HG02981 (cell line): ENCODE measurements at regions not wholly inside any gene's neighbourhood (a gene's known extent, or its start where the extent isn't known, plus 50 kb on each side); places are given as distances from the start of the nearest gene placed in this dataset.

Experiments used
- ATAC-seq: cut with Tn5 transposase; IDR thresholded peaks from one replicate; pipeline ENCODE4 v1.9.1; 2021; ENCODE audit warnings: mild to moderate bottlenecking, moderate library complexity; ENCODE audit not compliant: unreplicated experiment

DNA sequence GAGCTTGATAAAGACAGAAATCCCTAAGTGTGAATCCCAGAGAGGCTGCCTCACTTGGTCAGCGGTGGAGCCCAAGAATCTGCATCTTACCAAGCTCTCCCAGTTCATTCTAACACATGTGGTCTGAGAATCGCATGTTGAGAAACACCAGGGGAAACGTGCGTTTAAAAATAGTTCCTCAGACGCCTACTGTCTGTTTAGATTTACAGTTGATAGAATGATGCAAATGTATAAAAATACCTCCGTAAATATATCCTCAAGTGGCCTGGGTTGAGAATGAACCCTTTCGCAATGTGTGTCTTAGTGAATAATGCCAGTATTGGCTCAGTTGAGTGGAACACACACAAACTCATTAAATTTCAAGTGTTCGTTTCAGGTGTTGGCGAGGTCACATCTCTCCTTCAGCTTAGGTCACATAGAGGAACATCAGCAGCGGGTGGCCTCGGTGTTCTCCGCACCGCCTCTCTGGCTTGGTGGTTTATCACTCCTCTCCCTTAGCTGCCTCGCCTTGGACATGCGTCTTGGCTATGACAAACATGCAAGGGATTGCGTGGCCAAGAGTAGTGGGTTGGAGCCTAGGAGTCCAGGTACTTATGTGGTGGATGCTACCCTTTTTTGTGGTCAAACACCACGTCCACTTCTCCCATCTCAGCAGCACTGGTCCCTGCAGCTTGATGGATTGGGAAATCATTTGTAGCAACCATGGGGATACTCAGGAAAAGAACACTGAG, 117.6 kb upstream of the SPATA13 start:
- ATAC-seq = no peak

DNA sequence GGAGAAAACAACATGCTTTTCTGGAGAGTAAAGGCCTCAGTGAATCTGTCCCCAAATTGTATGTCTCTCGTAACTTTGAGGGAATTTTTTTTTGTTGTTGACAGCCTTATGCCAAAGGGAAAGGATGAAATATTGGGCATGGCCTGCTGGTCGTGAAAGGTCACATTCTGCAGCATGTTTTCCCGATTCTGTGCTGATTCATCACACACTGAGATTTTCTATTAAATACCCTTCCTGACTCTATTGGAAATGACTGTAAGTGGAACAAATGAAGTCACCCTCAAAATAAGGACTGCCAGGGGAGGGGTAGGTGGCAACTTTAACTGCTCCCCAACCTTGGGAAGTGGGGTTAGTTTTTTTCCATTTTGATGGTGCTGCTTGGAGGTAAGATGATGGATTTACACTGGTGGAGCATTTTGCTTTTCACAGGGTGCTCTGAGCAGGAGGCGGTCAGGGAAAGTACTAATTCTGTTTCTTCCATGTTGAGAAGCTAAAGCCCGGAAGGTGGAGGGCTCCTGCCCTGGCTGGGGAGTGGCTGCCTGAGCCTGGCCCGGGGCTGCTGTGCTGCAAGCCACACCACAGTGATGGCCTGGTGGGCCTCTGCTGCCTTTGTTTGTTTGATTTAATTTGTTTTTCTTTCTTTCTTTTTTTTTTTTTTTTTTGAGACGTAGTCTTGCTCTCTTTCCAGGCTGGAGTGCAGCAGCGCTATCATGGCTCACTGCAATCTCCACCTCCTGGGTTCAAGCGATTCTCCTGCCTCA, 116.8 kb upstream of the SPATA13 start:
- ATAC-seq = no peak

DNA sequence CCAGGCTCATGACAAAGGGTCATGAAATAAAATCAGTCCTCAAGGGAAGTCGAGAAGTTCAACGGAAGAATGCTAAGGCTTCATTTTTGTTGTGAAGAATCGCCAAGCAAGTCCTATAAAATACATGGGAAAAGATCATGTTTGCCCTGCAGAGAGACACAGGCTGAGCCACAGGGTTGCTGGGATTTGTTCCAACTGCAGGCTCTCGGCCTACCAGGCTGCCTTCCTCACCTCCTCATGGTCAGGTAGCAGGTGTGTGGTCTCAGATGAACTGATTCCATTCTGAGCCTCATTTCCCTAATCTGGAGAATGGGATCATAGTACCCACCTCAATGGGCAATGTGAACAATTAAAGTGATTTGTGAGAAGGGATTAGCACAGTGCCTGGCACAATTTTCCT, 114.9 kb upstream of the SPATA13 start:
- ATAC-seq = no peak

DNA sequence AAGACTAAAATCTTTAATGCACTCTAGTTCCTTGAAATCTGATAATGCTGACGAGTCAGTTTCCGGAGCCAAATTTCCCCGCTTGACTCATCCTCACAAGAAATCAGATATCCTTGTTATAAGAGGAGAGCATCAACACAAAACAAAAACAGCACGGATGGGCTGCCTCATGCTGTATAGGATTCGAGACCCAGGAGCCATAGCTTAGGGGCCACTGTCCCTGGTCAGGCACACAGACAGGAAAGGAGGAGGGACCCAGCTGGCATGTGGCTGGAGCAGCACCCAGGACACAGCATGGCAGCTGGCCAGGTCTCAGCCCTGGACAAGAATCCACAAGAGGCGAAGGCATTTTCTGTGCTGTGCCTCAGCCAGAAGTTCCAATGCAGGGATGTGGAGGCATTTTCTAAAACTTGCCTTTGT, 110.2 kb upstream of the SPATA13 start:
- no peak for ATAC-seq

DNA sequence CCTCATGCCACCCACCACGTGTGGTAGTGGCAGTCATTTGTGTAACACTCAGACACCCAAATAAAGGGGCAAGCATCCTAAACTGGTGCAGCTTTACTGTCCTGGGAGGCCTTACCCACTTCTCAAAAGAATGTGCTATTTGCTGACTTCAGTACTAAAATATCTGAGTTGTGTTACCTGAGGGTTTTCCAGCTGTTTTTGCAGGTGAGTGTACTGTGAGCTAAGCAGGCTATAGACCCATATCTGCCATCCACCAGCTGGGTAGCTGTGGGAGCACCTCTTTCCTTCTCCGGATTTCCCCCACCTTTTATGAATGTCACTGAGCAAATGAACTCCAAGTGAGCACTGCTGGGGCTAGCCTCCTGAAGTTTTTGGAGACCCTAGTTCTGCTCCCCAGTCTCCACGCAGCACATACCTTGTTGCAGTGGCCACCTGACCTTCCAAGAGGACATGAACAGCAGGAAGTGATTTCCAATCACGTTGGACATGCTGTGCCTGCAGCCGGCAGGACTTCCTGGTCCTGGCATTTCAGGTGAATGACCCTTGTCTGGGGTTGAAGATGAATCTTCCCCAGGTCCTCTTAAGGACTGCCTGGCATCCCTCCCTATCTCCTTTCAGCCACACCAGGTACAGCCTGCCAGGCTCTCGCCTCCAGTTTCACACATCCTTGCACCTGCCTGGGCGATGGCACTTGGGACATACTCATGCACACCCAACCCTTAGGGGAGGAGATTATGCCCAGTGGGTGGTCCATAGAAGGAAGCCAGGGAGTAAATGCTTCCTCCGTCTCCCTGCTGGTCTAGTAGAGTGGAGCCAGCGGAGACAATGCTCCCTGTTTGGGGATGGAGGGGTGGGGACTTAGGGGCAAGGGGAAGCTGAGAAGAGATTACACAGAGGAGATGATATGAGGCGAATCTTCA, 109.5 kb upstream of the SPATA13 start:
- ATAC-seq = no peak

DNA sequence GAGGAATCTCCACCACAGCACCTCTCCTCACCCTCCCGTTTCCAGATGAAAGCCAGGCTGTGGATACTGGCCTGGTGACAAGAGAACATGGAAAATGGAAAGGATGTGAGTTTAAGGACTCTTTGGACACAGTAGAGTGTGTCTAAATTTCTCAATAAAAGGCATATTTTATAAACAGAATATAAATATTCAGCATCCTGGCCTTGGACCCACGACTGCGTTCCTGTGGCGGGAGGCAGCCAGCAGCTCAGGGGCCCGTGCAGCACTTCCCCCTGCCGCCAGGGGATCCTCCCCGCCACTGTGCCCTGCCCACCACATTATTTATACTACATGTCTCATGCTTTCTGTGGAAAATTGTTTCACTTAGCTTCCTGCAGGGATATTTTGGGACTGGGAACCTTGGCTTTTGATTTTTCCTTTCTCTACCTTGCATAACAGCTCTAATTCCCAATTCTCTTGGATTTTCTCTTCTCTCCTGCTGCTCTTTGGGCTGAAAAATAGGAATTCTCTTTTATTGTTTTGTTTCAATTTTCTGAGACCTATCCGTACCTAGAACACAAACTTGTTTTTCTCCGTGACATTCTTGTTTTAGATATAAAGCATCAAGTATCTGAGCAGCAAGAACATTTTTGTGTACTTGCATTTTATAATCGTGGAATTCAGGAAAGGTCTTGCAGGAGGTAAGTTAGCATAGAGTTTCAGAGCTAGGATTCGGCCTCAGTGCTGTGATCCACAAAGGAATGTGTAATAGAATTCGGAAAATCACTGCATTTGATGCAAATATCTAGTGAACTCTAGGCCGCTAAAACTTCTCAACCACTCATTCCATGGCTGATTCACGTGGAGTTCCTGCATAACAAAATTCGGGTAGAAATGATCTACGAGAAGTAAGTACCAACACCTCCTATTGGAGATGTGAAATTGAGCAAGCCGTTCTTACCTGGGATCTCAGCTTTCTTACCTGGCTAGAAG, 107.7 kb upstream of the SPATA13 start:
- no peak for ATAC-seq

DNA sequence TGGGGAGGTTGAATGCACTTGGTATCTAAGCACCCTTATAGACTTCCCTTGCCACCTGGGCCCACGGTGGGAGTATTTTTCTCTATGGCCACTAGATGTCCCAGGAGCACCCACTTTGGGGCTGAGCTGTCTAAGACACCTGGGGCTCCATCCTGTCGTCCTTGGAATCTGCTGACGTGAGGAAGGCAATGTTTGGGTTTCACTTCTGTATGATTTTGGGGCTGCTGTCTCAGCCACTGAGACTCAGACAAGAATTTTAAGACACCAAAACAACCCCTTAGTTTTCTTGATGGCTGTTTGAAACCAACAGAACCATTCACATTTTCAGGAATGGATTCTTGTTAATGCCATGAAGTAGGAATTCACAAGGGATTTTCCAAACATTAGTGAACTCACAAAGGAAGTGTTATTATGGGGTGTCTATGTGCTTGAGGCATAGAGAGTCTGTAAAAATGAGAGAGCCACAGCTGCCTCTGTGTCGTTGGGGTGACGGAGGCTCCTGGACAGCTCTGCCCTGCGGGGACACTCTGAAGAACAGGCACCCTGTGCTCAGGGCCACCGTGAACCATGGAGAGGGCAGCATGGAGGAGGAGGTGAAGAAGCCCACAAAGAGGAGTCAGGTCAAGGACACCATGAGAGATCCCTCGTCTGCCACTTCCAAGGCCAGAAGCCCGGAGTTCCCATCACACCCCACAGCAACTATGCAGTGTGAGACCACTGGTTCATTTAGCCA, 106.8 kb upstream of the SPATA13 start:
- ATAC-seq = peak; percentile 94

DNA sequence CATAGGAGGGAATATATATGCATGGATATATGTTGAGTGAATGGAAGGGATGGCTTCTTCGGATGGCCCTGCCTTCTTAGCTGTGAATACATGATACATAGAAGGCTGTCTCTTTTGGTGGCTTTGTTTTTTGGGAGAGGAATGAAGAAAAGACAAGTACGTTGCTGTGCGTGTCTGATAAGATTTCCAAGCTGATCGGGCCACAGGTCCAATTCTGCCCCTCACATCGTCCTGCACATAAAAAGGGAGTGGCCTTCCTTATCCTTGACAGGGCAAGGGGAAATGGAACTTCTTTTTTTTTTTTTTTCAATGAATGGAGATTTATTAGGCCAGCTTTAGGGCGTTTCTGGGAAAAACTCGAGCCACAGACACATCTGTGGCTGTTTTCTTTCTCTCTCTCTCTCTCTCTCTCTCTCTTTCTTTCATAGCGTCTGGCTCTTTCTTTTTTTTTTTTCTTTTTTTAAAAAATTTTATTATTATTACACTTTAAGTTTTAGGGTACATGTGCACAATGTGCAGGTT, 103.8 kb upstream of the SPATA13 start:
- ATAC-seq = no peak

DNA sequence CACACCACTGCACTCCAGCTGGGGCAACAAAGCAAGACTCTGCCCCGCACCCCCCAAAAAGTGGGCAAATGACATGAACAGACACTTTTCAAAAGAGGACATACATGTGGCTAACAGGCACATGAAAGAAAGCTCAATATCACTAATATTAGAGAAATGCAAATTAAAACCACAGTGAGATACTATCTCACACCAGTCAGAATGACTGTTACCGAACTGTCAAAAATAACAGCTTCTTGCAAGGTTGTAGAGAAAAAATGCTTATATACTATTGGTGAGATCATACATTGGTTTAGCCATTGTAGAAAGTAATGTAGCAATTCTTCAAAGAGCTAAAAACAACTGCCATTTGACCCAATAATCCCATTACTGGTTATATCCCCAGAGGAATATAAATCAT, 99.5 kb upstream of the SPATA13 start:
- no peak for ATAC-seq

DNA sequence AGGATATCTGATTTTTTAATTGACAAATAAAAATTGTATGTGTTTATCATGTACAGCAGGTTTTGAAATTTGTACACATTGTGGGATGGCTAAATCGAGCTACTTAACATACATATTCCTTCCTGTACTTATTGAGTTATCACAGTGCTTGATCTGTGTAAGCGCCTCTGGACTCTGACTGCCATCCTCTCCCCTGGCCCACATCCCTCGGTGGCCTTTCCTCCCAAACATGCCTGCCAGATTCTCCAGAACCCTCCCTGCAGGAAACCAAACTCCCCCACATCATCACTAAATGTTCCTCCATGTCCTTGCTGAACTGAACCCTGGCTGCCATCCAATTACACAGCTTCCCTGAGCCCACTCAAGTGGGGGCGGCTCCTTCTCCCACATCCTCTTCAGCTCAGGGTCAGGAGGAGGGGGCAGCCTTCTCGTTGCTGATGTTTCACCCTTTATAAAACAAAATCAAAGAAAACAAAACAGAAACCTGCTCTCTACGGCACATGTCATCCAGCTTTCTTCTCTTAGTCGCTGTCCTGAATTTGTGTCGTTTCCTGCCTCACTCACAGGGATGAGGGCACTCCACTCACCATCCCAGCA, 97.1 kb upstream of the SPATA13 start:
- ATAC-seq = no peak

DNA sequence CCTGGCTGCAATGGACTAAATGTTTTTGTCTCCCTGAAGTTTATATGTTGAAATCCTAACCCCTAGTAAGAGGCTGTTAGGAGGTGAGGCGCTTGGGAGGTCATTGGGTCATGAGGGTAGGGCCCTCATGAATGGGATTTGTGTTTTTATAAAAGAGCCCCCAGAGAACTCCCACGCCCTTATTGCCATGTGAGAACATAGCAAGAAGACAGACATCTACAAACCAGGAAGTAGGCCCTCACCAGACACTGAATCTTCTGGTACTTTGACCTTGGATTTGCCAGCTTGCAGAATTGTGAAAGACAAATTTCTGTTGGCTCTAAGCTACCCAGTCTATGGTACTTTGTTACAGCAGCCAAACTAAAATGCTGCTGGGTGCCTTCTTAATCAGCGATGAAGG, 96.1 kb upstream of the SPATA13 start:
- ATAC-seq = no peak

DNA sequence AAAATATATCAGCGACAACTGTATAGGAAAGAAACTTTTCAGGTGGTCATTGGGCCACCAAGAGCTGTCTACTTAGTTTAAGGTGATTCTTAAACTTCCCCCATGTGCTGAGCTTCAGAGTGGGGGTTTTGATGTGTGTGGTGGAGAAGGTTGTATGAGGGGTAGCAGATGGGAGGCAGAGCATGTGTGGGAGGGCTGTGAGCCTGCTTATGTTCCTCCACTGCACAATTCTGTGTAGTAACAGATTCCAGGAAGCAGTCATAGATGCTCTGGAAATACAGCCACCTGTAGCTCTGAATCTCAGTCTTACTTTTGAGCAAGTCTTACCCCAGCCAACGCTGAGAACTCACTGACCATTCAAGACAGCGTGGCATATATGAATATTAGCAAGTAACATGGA, 95.3 kb upstream of the SPATA13 start:
- no peak for ATAC-seq

DNA sequence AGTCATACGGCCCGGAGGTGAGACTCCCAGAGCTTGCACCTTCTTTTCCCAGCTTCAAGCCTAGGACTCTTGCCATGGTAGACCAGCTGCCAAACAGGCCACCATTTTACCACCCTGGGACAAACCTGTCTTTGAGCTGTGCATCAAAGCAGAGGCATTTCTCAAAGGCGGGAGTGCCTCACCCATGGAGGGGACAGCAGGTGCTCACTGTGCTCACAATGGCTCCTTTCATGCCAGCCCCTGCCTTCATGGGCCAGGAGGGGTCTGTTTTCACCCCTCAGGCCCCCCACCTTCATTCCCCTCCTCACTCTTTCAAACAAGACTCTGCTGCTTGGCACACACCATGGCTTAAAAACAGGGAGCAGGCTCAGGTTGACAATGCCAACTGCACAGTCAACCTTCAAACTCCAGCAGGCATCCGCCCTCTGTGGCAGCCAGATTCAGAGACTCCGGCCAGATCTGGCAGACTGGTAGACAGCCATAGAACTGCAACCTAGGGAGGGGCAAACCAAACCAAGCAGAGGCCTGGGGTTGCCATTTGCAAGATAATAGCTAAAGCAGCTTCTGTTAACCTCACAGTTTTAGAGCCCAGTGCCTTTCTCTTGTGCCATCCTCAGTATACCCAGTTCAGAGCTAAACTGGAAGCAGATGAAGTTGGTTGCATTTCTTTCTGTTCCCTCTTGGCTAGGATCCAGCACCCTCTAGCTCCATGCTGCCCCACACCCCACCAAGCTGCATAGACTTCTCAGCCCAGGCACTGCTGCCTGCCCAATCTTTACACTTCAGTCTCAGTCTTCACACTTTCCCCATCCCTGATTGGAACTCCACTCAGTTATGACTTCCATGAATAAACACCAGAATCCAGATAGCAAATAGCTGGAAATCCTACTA, 93.9 kb upstream of the SPATA13 start:
- no peak for ATAC-seq

DNA sequence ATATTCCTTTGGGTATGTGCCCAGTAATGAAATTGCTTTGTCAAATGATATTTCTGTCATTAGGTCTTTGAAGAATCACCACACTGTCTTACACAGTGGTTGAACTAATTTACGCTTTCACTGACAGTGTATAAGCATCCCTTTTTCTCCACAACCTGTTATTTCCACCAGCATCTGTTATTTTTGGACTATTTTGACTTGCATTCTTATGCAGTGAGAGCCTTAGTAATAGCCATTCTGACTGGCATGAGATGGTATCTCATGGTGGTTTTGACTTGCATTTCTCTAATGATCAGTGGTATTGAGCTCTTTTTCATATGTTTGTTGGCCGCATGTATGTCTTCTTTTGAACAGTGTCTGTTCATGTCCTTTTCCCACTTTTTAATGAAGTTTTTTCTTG, 92.0 kb upstream of the SPATA13 start:
- ATAC-seq = no peak

DNA sequence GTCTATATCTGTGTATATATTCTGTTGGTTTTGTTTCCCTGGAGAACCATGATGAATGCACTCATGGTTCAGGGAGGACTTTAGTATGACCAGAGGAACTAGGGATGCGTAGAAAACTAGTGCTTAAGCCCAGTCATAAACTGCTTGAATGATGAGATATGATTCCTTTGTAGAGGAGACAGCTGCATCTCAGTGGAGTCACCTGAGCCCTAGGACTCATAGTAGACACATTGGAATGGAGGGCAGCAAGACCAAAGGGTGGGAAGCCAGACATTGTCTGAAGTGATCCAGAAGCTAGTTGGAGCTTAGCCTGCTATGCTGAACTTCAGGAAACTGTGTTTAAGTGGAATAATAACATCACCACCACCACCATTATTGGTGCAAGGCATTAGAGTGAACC, 89.5 kb upstream of the SPATA13 start:
- ATAC-seq = no peak

DNA sequence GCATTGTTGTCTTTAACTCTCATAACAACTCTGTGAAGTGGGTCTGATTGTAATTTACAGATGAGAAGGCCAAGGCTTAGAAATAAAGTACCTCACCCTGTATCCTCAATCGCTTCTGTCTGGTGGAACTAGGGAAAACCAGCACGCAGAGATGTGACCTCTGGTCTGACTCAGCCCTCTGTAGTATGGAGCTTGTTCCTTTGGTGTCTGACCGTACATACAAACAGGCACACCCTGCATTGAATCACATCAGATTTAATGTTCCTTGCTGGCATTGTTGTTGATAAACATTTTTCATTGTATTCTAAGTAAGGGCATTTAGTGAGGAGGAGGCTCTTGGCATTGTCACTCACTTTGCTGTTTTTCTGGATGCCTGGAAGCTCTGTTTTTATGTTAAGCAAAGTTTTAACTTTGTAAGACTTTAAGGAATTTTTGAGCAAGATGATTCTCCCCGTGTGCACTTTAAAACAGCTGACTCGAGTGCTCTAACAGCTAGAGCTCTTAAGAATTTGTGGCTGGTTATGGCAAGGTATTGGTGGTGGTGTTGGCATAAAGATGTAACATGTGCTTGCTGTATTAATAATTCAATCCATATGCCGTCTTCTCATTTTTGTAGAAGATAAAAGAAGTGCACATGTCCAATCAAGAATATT, 89.0 kb upstream of the SPATA13 start:
- no peak for ATAC-seq

DNA sequence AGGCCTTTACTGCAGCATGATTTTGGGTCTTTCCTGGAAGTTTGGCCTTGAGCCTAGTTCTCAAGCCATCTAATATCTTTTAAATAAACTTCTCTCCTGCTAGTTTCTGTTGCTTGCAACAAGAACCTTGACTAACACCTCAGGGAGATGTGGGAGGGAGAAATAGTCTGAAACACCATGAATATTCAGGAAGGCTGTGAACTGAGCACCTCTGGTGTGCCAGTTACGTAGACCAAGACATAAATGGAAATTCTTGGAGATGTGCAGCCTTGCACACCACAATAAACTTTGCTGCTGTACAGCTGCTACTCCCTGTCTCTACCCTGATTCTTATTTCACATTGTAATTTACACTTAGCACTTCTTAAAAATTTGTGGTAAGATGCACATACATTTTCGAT, 86.9 kb upstream of the SPATA13 start:
- ATAC-seq = no peak

DNA sequence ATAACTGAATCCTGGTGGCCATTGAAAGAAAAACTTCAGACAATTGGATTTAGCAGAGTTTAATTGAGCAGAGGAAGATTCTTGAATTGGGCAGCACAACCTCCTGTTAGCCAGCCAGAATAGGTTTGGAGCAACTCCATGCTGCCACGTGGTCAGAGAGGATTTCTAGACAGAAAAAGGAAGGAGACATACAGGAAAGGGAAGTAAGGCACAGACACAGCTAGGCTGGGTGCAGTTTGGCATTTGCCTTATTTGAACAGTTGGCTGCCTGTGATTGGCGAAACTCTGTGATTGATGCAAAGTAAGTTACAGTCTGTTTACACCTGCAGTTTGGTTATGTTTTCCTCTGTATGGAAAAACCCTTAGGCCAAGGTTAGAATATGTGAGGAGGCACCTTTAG, 85.8 kb upstream of the SPATA13 start:
- no peak for ATAC-seq
